ENCODE measurements at regions not wholly inside any gene's neighbourhood (a gene's known extent, or its start where the extent isn't known, plus 50 kb on each side); places are given as distances from the start of the nearest gene placed in this dataset.

DNA sequence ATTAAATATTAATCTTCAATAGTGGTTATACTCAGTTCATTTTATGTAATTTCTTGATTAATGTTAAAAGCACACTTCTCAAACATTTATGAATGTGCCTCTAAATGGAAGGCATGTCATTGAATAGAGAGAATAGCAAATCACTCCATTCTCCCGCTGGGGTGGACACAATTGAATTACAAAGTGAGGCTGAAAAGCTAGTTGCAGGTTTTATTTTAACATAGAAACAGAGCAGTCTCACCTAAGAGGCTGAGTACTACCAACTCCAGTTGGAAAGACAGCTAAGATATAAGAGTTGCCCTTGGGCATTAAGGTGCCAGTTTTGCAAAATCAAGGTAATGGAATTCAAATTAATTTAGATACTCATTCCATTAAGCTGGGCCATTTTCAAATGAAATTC lies 147.2 kb downstream of the PCSK1 start:
- Mint-ChIP-seq H3K27me3 (ENCODE audit: low read depth) (no peaks in the 10 kb centered on the region), H3K4me3 (no peak overlapping the region), H3K36me3 (no peaks in the 10 kb centered on the region), H3K9me3 (peaks cover 10% of the 10 kb centered on the region), H3K4me1 (peaks cover 23% of the 10 kb centered on the region), H3K27ac (no peak overlapping the region)
- ChIA-PET CTCF (interaction anchor here (1.3 kb wide), 1 partner anchor 505 kb away, joined by 4 read pairs; no protein-coding TSS in a partner anchor), POLR2A (no interaction called here)
- peak; percentile 63; the same call in 1 of the 2 replicates for ATAC-seq
- TF ChIP-seq ZNF416 (CRISPR knock-in tag; IDR thresholded peaks at IDR 0.05) = no peak
- no peak for TF ChIP-seq HMGA2 (CRISPR knock-in tag; IDR thresholded peaks at IDR 0.05)
- TF ChIP-seq, protein P1, sequence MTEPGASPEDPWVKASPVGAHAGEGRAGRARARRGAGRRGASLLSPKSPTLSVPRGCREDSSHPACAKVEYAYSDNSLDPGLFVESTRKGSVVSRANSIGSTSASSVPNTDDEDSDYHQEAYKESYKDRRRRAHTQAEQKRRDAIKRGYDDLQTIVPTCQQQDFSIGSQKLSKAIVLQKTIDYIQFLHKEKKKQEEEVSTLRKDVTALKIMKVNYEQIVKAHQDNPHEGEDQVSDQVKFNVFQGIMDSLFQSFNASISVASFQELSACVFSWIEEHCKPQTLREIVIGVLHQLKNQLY (CRISPR knock-in tag; IDR thresholded peaks at IDR 0.05) = no peak
- TF ChIP-seq, protein P2, sequence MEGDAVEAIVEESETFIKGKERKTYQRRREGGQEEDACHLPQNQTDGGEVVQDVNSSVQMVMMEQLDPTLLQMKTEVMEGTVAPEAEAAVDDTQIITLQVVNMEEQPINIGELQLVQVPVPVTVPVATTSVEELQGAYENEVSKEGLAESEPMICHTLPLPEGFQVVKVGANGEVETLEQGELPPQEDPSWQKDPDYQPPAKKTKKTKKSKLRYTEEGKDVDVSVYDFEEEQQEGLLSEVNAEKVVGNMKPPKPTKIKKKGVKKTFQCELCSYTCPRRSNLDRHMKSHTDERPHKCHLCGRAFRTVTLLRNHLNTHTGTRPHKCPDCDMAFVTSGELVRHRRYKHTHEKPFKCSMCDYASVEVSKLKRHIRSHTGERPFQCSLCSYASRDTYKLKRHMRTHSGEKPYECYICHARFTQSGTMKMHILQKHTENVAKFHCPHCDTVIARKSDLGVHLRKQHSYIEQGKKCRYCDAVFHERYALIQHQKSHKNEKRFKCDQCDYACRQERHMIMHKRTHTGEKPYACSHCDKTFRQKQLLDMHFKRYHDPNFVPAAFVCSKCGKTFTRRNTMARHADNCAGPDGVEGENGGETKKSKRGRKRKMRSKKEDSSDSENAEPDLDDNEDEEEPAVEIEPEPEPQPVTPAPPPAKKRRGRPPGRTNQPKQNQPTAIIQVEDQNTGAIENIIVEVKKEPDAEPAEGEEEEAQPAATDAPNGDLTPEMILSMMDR (IDR thresholded peaks at IDR 0.05) = no peak
- TF ChIP-seq SMAD4 (CRISPR knock-in tag; IDR thresholded peaks at IDR 0.05) = no peak
- TF ChIP-seq, protein P3, sequence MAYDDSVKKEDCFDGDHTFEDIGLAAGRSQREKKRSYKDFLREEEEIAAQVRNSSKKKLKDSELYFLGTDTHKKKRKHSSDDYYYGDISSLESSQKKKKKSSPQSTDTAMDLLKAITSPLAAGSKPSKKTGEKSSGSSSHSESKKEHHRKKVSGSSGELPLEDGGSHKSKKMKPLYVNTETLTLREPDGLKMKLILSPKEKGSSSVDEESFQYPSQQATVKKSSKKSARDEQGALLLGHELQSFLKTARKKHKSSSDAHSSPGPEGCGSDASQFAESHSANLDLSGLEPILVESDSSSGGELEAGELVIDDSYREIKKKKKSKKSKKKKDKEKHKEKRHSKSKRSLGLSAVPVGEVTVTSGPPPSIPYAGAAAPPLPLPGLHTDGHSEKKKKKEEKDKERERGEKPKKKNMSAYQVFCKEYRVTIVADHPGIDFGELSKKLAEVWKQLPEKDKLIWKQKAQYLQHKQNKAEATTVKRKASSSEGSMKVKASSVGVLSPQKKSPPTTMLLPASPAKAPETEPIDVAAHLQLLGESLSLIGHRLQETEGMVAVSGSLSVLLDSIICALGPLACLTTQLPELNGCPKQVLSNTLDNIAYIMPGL (CRISPR knock-in tag; IDR thresholded peaks at IDR 0.05) = no peak
- no peak for TF ChIP-seq NFYB (CRISPR knock-in tag; conservative IDR thresholded peaks at IDR 0.05; ENCODE audit: low read depth)
- no peak for TF ChIP-seq GTF2I (CRISPR knock-in tag; conservative IDR thresholded peaks at IDR 0.05)
- no peak for TF ChIP-seq TEAD1 (CRISPR knock-in tag; IDR thresholded peaks at IDR 0.05)
- TF ChIP-seq NR3C1 (CRISPR knock-in tag; conservative IDR thresholded peaks at IDR 0.05; ENCODE audit: low read depth) = no peak
- TF ChIP-seq ETV6 (CRISPR knock-in tag; IDR thresholded peaks at IDR 0.05) = no peak
- TF ChIP-seq CREB1 (CRISPR knock-in tag; IDR thresholded peaks at IDR 0.05) = no peak
- TF ChIP-seq ZNF396 (CRISPR knock-in tag; IDR thresholded peaks at IDR 0.05; ENCODE audit: borderline replicate concordance) = no peak
- TF ChIP-seq NR1H2 (CRISPR knock-in tag; IDR thresholded peaks at IDR 0.05) = no peak
- no peak for DNase-seq (ENCODE audit: low spot score)

DNA sequence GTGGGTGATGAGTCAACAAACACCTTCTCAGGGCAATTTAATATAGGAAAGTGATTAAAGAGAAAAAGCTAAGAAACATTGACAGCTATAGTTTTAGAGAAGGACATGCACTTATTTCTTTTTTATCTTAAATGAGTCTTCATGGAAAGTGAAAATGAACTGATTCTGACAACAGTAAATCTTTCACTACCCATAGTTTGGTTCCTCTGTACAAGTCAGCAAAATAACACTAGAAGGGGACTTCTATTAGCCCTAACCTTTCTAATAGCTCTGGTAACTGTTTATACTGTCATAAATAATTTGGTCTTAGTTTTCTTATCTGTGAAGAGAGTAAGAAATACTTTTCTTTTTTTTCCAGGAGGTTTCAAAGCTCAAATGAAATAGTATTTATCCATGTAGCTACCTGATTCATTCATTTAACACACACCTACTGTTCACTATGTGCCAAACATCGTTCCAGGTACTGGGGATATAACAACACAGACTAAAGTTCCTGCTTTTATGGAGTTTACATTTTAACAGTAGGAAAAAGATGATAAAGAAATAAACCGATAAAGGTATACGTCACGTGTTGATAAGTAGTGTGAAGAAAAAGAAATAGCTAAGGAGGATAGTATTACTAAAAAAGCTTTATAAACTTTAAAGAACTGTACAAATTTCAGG lies 148.2 kb downstream of the PCSK1 start:
- CTCF ChIA-PET = interaction anchor here (1.3 kb wide), 1 partner anchor 504 kb away, joined by 4 read pairs; no protein-coding TSS in a partner anchor
- Mint-ChIP-seq H3K4me3 (no peak overlapping the region), H3K27ac (no peak overlapping the region), H3K4me1 (peaks cover 23% of the 10 kb centered on the region), H3K27me3 (ENCODE audit: low read depth) (no peaks in the 10 kb centered on the region), H3K36me3 (no peaks in the 10 kb centered on the region), H3K9me3 (peaks cover 19% of the 10 kb centered on the region)
- POLR2A ChIA-PET = no interaction called here
- ATAC-seq = no peak
- no peak for DNase-seq (ENCODE audit: low spot score)
- TF ChIP-seq ZNF219 (CRISPR knock-in tag; IDR thresholded peaks at IDR 0.05; ENCODE audit: borderline replicate concordance) (no peak), SMAD3 (CRISPR knock-in tag; IDR thresholded peaks at IDR 0.05; ENCODE audit: borderline replicate concordance) (no peak), MXD4 (CRISPR knock-in tag; IDR thresholded peaks at IDR 0.05; ENCODE audit: borderline replicate concordance) (no peak), CREB1 (CRISPR knock-in tag; IDR thresholded peaks at IDR 0.05) (no peak), FOXJ3 (CRISPR knock-in tag; IDR thresholded peaks at IDR 0.05; ENCODE audit: borderline replicate concordance) (no peak), CREM (CRISPR knock-in tag; IDR thresholded peaks at IDR 0.05) (no peak)
- TF ChIP-seq, protein P4, sequence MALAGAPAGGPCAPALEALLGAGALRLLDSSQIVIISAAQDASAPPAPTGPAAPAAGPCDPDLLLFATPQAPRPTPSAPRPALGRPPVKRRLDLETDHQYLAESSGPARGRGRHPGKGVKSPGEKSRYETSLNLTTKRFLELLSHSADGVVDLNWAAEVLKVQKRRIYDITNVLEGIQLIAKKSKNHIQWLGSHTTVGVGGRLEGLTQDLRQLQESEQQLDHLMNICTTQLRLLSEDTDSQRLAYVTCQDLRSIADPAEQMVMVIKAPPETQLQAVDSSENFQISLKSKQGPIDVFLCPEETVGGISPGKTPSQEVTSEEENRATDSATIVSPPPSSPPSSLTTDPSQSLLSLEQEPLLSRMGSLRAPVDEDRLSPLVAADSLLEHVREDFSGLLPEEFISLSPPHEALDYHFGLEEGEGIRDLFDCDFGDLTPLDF (CRISPR knock-in tag; IDR thresholded peaks at IDR 0.05) = no peak
- TF ChIP-seq, protein P5, sequence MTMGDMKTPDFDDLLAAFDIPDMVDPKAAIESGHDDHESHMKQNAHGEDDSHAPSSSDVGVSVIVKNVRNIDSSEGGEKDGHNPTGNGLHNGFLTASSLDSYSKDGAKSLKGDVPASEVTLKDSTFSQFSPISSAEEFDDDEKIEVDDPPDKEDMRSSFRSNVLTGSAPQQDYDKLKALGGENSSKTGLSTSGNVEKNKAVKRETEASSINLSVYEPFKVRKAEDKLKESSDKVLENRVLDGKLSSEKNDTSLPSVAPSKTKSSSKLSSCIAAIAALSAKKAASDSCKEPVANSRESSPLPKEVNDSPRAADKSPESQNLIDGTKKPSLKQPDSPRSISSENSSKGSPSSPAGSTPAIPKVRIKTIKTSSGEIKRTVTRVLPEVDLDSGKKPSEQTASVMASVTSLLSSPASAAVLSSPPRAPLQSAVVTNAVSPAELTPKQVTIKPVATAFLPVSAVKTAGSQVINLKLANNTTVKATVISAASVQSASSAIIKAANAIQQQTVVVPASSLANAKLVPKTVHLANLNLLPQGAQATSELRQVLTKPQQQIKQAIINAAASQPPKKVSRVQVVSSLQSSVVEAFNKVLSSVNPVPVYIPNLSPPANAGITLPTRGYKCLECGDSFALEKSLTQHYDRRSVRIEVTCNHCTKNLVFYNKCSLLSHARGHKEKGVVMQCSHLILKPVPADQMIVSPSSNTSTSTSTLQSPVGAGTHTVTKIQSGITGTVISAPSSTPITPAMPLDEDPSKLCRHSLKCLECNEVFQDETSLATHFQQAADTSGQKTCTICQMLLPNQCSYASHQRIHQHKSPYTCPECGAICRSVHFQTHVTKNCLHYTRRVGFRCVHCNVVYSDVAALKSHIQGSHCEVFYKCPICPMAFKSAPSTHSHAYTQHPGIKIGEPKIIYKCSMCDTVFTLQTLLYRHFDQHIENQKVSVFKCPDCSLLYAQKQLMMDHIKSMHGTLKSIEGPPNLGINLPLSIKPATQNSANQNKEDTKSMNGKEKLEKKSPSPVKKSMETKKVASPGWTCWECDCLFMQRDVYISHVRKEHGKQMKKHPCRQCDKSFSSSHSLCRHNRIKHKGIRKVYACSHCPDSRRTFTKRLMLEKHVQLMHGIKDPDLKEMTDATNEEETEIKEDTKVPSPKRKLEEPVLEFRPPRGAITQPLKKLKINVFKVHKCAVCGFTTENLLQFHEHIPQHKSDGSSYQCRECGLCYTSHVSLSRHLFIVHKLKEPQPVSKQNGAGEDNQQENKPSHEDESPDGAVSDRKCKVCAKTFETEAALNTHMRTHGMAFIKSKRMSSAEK (CRISPR knock-in tag; IDR thresholded peaks at IDR 0.05; ENCODE audit: borderline replicate concordance) = no peak
- TF ChIP-seq, protein P6, sequence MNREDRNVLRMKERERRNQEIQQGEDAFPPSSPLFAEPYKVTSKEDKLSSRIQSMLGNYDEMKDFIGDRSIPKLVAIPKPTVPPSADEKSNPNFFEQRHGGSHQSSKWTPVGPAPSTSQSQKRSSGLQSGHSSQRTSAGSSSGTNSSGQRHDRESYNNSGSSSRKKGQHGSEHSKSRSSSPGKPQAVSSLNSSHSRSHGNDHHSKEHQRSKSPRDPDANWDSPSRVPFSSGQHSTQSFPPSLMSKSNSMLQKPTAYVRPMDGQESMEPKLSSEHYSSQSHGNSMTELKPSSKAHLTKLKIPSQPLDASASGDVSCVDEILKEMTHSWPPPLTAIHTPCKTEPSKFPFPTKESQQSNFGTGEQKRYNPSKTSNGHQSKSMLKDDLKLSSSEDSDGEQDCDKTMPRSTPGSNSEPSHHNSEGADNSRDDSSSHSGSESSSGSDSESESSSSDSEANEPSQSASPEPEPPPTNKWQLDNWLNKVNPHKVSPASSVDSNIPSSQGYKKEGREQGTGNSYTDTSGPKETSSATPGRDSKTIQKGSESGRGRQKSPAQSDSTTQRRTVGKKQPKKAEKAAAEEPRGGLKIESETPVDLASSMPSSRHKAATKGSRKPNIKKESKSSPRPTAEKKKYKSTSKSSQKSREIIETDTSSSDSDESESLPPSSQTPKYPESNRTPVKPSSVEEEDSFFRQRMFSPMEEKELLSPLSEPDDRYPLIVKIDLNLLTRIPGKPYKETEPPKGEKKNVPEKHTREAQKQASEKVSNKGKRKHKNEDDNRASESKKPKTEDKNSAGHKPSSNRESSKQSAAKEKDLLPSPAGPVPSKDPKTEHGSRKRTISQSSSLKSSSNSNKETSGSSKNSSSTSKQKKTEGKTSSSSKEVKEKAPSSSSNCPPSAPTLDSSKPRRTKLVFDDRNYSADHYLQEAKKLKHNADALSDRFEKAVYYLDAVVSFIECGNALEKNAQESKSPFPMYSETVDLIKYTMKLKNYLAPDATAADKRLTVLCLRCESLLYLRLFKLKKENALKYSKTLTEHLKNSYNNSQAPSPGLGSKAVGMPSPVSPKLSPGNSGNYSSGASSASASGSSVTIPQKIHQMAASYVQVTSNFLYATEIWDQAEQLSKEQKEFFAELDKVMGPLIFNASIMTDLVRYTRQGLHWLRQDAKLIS (CRISPR knock-in tag; IDR thresholded peaks at IDR 0.05; ENCODE audit: borderline replicate concordance) = no peak
